Uterus (tissue), 2 donors: ENCODE measurements at regions not wholly inside any gene's neighbourhood (a gene's known extent, or its start where the extent isn't known, plus 50 kb on each side); places are given as distances from the start of the nearest gene placed in this dataset.

Source experiments
- POLR2A ChIP-seq, 2 donors: fragments of 450-650 bp; IDR thresholded peaks; one replicate each; pipeline ENCODE4 v1.6.1; 2016; ENCODE audit warnings: antibody characterized with exemption in 2 of 2, mild to moderate bottlenecking in 1 of 2, moderate library complexity in 1 of 2
- TF ChIP-seq, protein P1 (sequence below), 4 experiments: fragments of 200-600 bp in 2 of 4; fragments of 450-650 bp in 2 of 4; sonication (generic) in 2 of 4; IDR thresholded peaks; one replicate each; pipeline ENCODE4 v1.5.1; 2016 to 2019; ENCODE audit warnings: antibody characterized with exemption in 4 of 4, mild to moderate bottlenecking in 2 of 4, moderate library complexity in 1 of 4

DNA sequence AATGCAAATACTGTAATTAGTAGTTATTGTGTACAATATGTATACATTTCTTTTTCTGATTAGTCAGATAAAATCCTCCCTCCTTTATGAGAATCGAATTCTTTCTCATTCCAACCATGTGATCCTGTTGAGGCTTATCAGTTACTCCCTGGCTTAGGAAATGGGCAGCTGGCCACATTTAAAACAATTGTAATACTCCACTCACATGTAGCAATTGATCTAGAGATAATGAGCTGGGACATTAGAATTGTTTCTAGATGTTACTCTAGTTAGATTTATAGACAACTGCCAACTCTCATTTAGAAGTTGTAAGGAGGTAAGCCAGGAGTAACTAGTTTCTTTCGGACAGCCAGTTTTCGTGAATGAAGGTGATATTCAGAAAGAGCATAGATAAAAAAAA is 859.3 kb upstream of the AADAT start:
- TF ChIP-seq, protein P1, sequence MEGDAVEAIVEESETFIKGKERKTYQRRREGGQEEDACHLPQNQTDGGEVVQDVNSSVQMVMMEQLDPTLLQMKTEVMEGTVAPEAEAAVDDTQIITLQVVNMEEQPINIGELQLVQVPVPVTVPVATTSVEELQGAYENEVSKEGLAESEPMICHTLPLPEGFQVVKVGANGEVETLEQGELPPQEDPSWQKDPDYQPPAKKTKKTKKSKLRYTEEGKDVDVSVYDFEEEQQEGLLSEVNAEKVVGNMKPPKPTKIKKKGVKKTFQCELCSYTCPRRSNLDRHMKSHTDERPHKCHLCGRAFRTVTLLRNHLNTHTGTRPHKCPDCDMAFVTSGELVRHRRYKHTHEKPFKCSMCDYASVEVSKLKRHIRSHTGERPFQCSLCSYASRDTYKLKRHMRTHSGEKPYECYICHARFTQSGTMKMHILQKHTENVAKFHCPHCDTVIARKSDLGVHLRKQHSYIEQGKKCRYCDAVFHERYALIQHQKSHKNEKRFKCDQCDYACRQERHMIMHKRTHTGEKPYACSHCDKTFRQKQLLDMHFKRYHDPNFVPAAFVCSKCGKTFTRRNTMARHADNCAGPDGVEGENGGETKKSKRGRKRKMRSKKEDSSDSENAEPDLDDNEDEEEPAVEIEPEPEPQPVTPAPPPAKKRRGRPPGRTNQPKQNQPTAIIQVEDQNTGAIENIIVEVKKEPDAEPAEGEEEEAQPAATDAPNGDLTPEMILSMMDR (IDR thresholded peaks at IDR 0.05): no peak
- TF ChIP-seq POLR2A (IDR thresholded peaks at IDR 0.05): no peak
